B cell (primary cell): ENCODE measurements at regions not wholly inside any gene's neighbourhood (a gene's known extent, or its start where the extent isn't known, plus 50 kb on each side); places are given as distances from the start of the nearest gene placed in this dataset.

ENCODE experiments used
- ATAC-seq: fragments of 200-7000 bp; cut with Tn5 transposase; one replicate; pipeline ENCODE4 v1.10.0; 2021; ENCODE audit warnings: low read depth, mild to moderate bottlenecking, moderate number of reproducible peaks, moderate library complexity
- CTCF ChIA-PET: fragments of 350-600 bp; sonication (Branson Sonifier 250); formaldehyde crosslinking; loops from one replicate; lab custom pipeline; 2021; ENCODE audit warnings: antibody characterized with exemption, inconsistent platforms; lab: Charles Lee
- POLR2A ChIA-PET: fragments of 350-600 bp; sonication (Branson Sonifier 250); formaldehyde crosslinking; loops from one replicate; lab custom pipeline; 2021; ENCODE audit warnings: antibody characterized with exemption; lab: Charles Lee
- DNase-seq: peaks from one replicate; pipeline ENCODE4 v3.0.0; 2013
- H2AFZ ChIP-seq: 2 replicates; pipeline ENCODE4 v1.6.1; 2012; ENCODE audit warnings: mild to moderate bottlenecking, low read depth, low read length; ENCODE audit not compliant: insufficient read depth, poor library complexity, severe bottlenecking
- H3K27ac ChIP-seq, 2 donors: 1 replicate in 1 of 2; 2 replicates in 1 of 2; pipeline ENCODE4 v1.5.1; 2012 to 2013; ENCODE audit warnings: low read length in 2 of 2, mild to moderate bottlenecking in 2 of 2, moderate library complexity in 1 of 2
- H3K27me3 ChIP-seq, 4 experiments: fragments of 200-600 bp in 1 of 4; sonication (generic) in 1 of 4; replicated peaks in 1 of 4; 1 replicate in 2 of 4; 2 replicates in 2 of 4; pipeline versions ENCODE4 v1.6.1 to v1.7.0; 2013 to 2016; ENCODE audit warnings: low read length in 3 of 4, mild to moderate bottlenecking in 2 of 4, mixed read lengths in 1 of 4, moderate library complexity in 1 of 4; ENCODE audit not compliant: insufficient read depth in 4 of 4, control insufficient read depth in 3 of 4; ENCODE audit errors: control extremely low read depth in 1 of 4
- H3K36me3 ChIP-seq, 2 experiments: replicated peaks in 1 of 2; 1 replicate in 1 of 2; 2 replicates in 1 of 2; pipeline versions ENCODE4 v1.6.1 to v1.7.1; 2013; ENCODE audit warnings: low read length in 1 of 2; ENCODE audit not compliant: insufficient read depth in 2 of 2, control insufficient read depth in 1 of 2; ENCODE audit errors: control extremely low read depth in 1 of 2, extremely low read depth in 1 of 2
- H3K4me1 ChIP-seq, 2 donors: fragments of 200-600 bp in 1 of 2; sonication (generic) in 1 of 2; 1 replicate in 1 of 2; 2 replicates in 1 of 2; pipeline versions ENCODE4 v1.5.1 to v1.6.1; 2013 to 2017; ENCODE audit warnings: low read length in 2 of 2; ENCODE audit not compliant: control insufficient read depth in 2 of 2, insufficient read depth in 2 of 2
- H3K4me2 ChIP-seq: replicated peaks from 2 replicates; pipeline ENCODE3; 2012; ENCODE audit warnings: mild to moderate bottlenecking, low read depth, low read length; ENCODE audit not compliant: poor library complexity, severe bottlenecking
- H3K4me3 ChIP-seq, 5 experiments: fragments of 200-600 bp in 1 of 5; sonication (generic) in 1 of 5; 1 replicate in 3 of 5; 2 replicates in 2 of 5; pipeline versions ENCODE4 v1.5.1 to v1.7.0; 2011 to 2016; ENCODE audit warnings: low read length in 4 of 5, mild to moderate bottlenecking in 4 of 5, low read depth in 2 of 5, control low read depth in 1 of 5, moderate library complexity in 1 of 5; ENCODE audit not compliant: insufficient read depth in 1 of 5; ENCODE audit errors: control extremely low read depth in 1 of 5, extremely low read depth in 1 of 5
- H3K79me2 ChIP-seq: fragments of 200-600 bp; sonication (generic); one replicate; pipeline ENCODE4 v1.6.0; 2016; ENCODE audit warnings: low read length; ENCODE audit not compliant: control insufficient read depth, insufficient read depth
- H3K9ac ChIP-seq: fragments of 200-600 bp; sonication (generic); 2 replicates; pipeline ENCODE4 v1.6.1; 2017; ENCODE audit warnings: mild to moderate bottlenecking, low read length, moderate library complexity
- H3K9me3 ChIP-seq, 3 donors: one replicate each; pipeline versions ENCODE4 v1.6.1 to v1.7.1; 2013; ENCODE audit warnings: low read length in 2 of 3; ENCODE audit not compliant: control insufficient read depth in 2 of 3, insufficient read depth in 1 of 3; ENCODE audit errors: control extremely low read depth in 1 of 3
- H4K20me1 ChIP-seq: 2 replicates; pipeline ENCODE4 v1.6.0; 2012; ENCODE audit warnings: mild to moderate bottlenecking, low read length; ENCODE audit not compliant: insufficient read depth, control insufficient read depth, poor library complexity, severe bottlenecking
- H3K27ac Mint-ChIP-seq: one replicate; pipeline ENCODE4 v1.8.0; 2021; ENCODE audit warnings: mixed read lengths
- H3K27me3 Mint-ChIP-seq: one replicate; pipeline ENCODE4 v1.8.0; 2021; ENCODE audit warnings: mixed read lengths
- H3K4me1 Mint-ChIP-seq: one replicate; pipeline ENCODE4 v1.8.0; 2021; ENCODE audit warnings: mixed read lengths
- H3K4me3 Mint-ChIP-seq: one replicate; pipeline ENCODE4 v1.8.0; 2021; ENCODE audit warnings: mixed read lengths
- H3K9me3 Mint-ChIP-seq: one replicate; pipeline ENCODE4 v1.8.0; 2022; ENCODE audit warnings: mixed read lengths; ENCODE audit not compliant: insufficient read depth
- EZH2 ChIP-seq: IDR thresholded peaks from 2 replicates; pipeline ENCODE4 v1.6.1; 2012; ENCODE audit warnings: borderline replicate concordance, low read depth, mild to moderate bottlenecking, moderate library complexity, low read length; ENCODE audit not compliant: insufficient read depth, poor library complexity, severe bottlenecking
- WGBS: methylation state at CpG from one replicate; pipeline ENCODE4 v1.1.5; 2013; ENCODE audit warnings: missing lambda C conversion rate; ENCODE audit not compliant: insufficient coverage; 5-methylcytosine and 5-hydroxymethylcytosine counted together
- intact Hi-C: fragments of 100-400 bp; cut with micrococcal nuclease; formaldehyde crosslinking; loops from one replicate; pipeline ENCODE4 v1.10.0; 2022
- TF ChIP-seq, protein P1 (sequence below): fragments of 200-600 bp; IDR thresholded peaks from one replicate; pipeline ENCODE4 v1.8.0; 2022; ENCODE audit warnings: antibody characterized with exemption, mild to moderate bottlenecking

- intact Hi-C loops, result no loop called here
- Mint-ChIP-seq H3K4me1 (no peaks in the 10 kb centered on the region), H3K4me3 (no peak overlapping the region), H3K9me3 (no peaks in the 10 kb centered on the region), H3K27me3 (no peaks in the 10 kb centered on the region), H3K27ac (no peak overlapping the region)
- no peak for DNase-seq
- TF ChIP-seq, protein P1, sequence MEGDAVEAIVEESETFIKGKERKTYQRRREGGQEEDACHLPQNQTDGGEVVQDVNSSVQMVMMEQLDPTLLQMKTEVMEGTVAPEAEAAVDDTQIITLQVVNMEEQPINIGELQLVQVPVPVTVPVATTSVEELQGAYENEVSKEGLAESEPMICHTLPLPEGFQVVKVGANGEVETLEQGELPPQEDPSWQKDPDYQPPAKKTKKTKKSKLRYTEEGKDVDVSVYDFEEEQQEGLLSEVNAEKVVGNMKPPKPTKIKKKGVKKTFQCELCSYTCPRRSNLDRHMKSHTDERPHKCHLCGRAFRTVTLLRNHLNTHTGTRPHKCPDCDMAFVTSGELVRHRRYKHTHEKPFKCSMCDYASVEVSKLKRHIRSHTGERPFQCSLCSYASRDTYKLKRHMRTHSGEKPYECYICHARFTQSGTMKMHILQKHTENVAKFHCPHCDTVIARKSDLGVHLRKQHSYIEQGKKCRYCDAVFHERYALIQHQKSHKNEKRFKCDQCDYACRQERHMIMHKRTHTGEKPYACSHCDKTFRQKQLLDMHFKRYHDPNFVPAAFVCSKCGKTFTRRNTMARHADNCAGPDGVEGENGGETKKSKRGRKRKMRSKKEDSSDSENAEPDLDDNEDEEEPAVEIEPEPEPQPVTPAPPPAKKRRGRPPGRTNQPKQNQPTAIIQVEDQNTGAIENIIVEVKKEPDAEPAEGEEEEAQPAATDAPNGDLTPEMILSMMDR, result no peak
- TF ChIP-seq EZH2, result no peak
- no peak overlapping the region for H3K27ac ChIP-seq
- 85% methylated on average over 4 of the region's 5 CpGs for WGBS
- H3K36me3 ChIP-seq, result no peaks in the 10 kb centered on the region
- ChIA-PET POLR2A (no interaction called here), CTCF (interaction anchor here (0.6 kb wide), 1 partner anchor 84 kb away, joined by 3 read pairs; no protein-coding TSS in a partner anchor)
- ATAC-seq, result no peak
- no peaks in the 10 kb centered on the region for H3K27me3 ChIP-seq
- H3K4me2 ChIP-seq, result no peak overlapping the region
- H2AFZ ChIP-seq, result no peak overlapping the region
- H4K20me1 ChIP-seq, result no peaks in the 10 kb centered on the region
- H3K9ac ChIP-seq, result no peak overlapping the region
- H3K9me3 ChIP-seq, result peaks cover 0 to 5% (median 0%) of the 10 kb centered on the region in 3 donors
- H3K79me2 ChIP-seq, result no peaks in the 10 kb centered on the region
- no peak overlapping the region for H3K4me3 ChIP-seq
- no peaks in the 10 kb centered on the region for H3K4me1 ChIP-seq
These were observed 794.1 kb downstream of the BCL11B start for GRCh38 chr14:98477935-98478334.

DNA sequence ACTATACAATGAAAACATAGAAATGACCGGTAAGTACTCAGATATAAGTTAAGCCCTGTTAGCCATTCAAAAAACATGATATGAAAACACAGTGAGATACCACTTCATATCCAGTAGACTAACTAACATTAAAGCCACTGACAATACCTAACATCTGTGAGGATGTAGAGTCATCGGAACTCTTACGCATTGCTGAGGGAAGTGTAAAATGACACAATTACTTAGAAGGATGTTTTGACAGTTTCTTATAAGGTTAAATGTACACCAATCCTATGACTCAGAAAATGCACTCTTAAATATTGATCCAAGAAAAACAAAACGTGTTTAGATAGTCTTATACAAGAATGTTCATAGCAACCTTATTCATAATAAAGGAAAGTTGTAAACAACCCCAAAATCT lies 782.9 kb downstream of the BCL11B start:
- POLR2A ChIA-PET, result no interaction called here
- no peak overlapping the region for H3K4me3 Mint-ChIP-seq

More for the DNA sequence above, 782.9 kb downstream of the BCL11B start:
- no peak for DNase-seq
- intact Hi-C loops, result no loop called here
- no peak overlapping the region for H3K4me3 ChIP-seq
- H3K4me2 ChIP-seq, result no peak overlapping the region
- no peak for ATAC-seq
- no peaks in the 10 kb centered on the region for H3K4me1 ChIP-seq
- Mint-ChIP-seq H3K4me1 (no peaks in the 10 kb centered on the region), H3K27me3 (no peaks in the 10 kb centered on the region), H3K27ac (no peak overlapping the region), H3K9me3 (peaks cover 6% of the 10 kb centered on the region)
- CTCF ChIA-PET, result no interaction called here
- no peaks in the 10 kb centered on the region for H4K20me1 ChIP-seq
- H3K9me3 ChIP-seq, result no peaks in the 10 kb centered on the region
- TF ChIP-seq EZH2, result no peak
- TF ChIP-seq, protein P1, result no peak
- no peak overlapping the region for H2AFZ ChIP-seq
- H3K79me2 ChIP-seq, result no peaks in the 10 kb centered on the region
- no peaks in the 10 kb centered on the region for H3K36me3 ChIP-seq
- no peaks in the 10 kb centered on the region for H3K27me3 ChIP-seq
- no peak overlapping the region for H3K27ac ChIP-seq
- H3K9ac ChIP-seq, result no peak overlapping the region
- no CpG with 5 or more reads among the region's 4 CpGs for WGBS
